H9 (cell line): ENCODE measurements at regions not wholly inside any gene's neighbourhood (a gene's known extent, or its start where the extent isn't known, plus 50 kb on each side); places are given as distances from the start of the nearest gene placed in this dataset.

Source experiments
- DNase-seq: peaks from one replicate; pipeline ENCODE4 v3.0.0-alpha.2; 2017
- H2AFZ ChIP-seq: one replicate; pipeline ENCODE4 v1.6.1; 2013; ENCODE audit warnings: mild to moderate bottlenecking, low read length, control low read depth, moderate library complexity
- H2AK5ac ChIP-seq: 2 replicates; pipeline ENCODE4 v1.6.1; 2013; ENCODE audit warnings: low read length, control low read depth, mixed read lengths; ENCODE audit not compliant: insufficient read length
- H2BK120ac ChIP-seq: one replicate; pipeline ENCODE4 v1.6.1; 2013; ENCODE audit warnings: low read depth, mild to moderate bottlenecking, low read length, control low read depth, inconsistent platforms; ENCODE audit not compliant: poor library complexity, severe bottlenecking
- H2BK12ac ChIP-seq: 2 replicates; pipeline ENCODE4 v1.6.1; 2013; ENCODE audit warnings: low read length, control low read depth, mixed read lengths, low read depth; ENCODE audit not compliant: insufficient read length
- H2BK15ac ChIP-seq: 2 replicates; pipeline ENCODE4 v1.6.1; 2013; ENCODE audit warnings: low read depth, low read length, control low read depth
- H2BK20ac ChIP-seq: one replicate; pipeline ENCODE4 v1.6.1; 2013; ENCODE audit warnings: low read depth, mild to moderate bottlenecking, low read length, control low read depth, inconsistent platforms; ENCODE audit not compliant: poor library complexity, severe bottlenecking
- H2BK5ac ChIP-seq: 2 replicates; pipeline ENCODE4 v1.6.1; 2013; ENCODE audit warnings: low read length, control low read depth, mixed read lengths; ENCODE audit not compliant: insufficient read length
- H3K14ac ChIP-seq: 2 replicates; pipeline ENCODE4 v1.6.1; 2013; ENCODE audit warnings: low read length, control low read depth; ENCODE audit not compliant: insufficient read depth
- H3K18ac ChIP-seq: 2 replicates; pipeline ENCODE4 v1.6.1; 2013; ENCODE audit warnings: low read depth, mild to moderate bottlenecking, mixed read lengths, low read length, control low read depth; ENCODE audit not compliant: insufficient read length
- H3K23ac ChIP-seq: 2 replicates; pipeline ENCODE4 v1.6.1; 2013; ENCODE audit warnings: low read length, control low read depth, mixed read lengths, low read depth; ENCODE audit not compliant: insufficient read length
- H3K23me2 ChIP-seq: 2 replicates; pipeline ENCODE4 v1.6.1; 2013; ENCODE audit warnings: low read depth, mild to moderate bottlenecking, mixed read lengths, low read length, control low read depth; ENCODE audit not compliant: insufficient read length, poor library complexity, severe bottlenecking
- H3K27ac ChIP-seq: 2 replicates; pipeline ENCODE4 v1.5.1; 2013; ENCODE audit warnings: low read length, control low read depth, mixed read lengths, low read depth; ENCODE audit not compliant: insufficient read length
- H3K27me3 ChIP-seq: 2 replicates; pipeline ENCODE4 v1.6.1; 2013; ENCODE audit warnings: low read length, control low read depth, inconsistent platforms; ENCODE audit not compliant: insufficient read depth
- H3K4ac ChIP-seq: 2 replicates; pipeline ENCODE4 v1.6.1; 2013; ENCODE audit warnings: low read depth, mild to moderate bottlenecking, control low read depth, inconsistent platforms, low read length, moderate library complexity
- H3K4me1 ChIP-seq: 2 replicates; pipeline ENCODE4 v1.6.1; 2013; ENCODE audit warnings: low read length, control low read depth, inconsistent platforms; ENCODE audit not compliant: insufficient read depth
- H3K4me2 ChIP-seq: 2 replicates; pipeline ENCODE4 v1.6.1; 2013; ENCODE audit warnings: low read length, control low read depth, mixed read lengths; ENCODE audit not compliant: insufficient read length, insufficient read depth
- H3K56ac ChIP-seq: 2 replicates; pipeline ENCODE4 v1.6.1; 2013; ENCODE audit warnings: low read depth, mild to moderate bottlenecking, mixed read lengths, low read length, control low read depth; ENCODE audit not compliant: insufficient read length
- H3K79me1 ChIP-seq: 2 replicates; pipeline ENCODE4 v1.6.1; 2013; ENCODE audit warnings: low read depth, mild to moderate bottlenecking, moderate library complexity, low read length, control low read depth, inconsistent platforms; ENCODE audit not compliant: insufficient read depth, poor library complexity, severe bottlenecking
- H3K79me2 ChIP-seq: 2 replicates; pipeline ENCODE4 v1.6.1; 2013; ENCODE audit warnings: low read length, control low read depth, inconsistent platforms; ENCODE audit not compliant: insufficient read depth
- H3K9ac ChIP-seq: 2 replicates; pipeline ENCODE4 v1.6.1; 2013; ENCODE audit warnings: low read length, control low read depth, mixed read lengths; ENCODE audit not compliant: insufficient read length; ENCODE audit errors: extremely low read depth
- H3K9me3 ChIP-seq: one replicate; pipeline ENCODE4 v1.6.1; 2013; ENCODE audit warnings: low read depth, low read length, inconsistent platforms; ENCODE audit not compliant: control insufficient read depth
- H3T11ph ChIP-seq: one replicate; pipeline ENCODE4 v1.6.1; 2013; ENCODE audit warnings: mild to moderate bottlenecking, low read length, control low read depth, inconsistent platforms
- H4K20me1 ChIP-seq: one replicate; pipeline ENCODE4 v1.6.1; 2013; ENCODE audit not compliant: control insufficient read depth, insufficient read length, insufficient read depth
- H4K5ac ChIP-seq: 2 replicates; pipeline ENCODE4 v1.6.1; 2013; ENCODE audit warnings: low read depth, mild to moderate bottlenecking, mixed read lengths, low read length, control low read depth; ENCODE audit not compliant: insufficient read length
- H4K8ac ChIP-seq: replicated peaks from 2 replicates; pipeline ENCODE4 v1.6.1; 2013; ENCODE audit warnings: low read length, control low read depth, mixed read lengths, low read depth; ENCODE audit not compliant: insufficient read length
- H4K91ac ChIP-seq: 2 replicates; pipeline ENCODE4 v1.6.1; 2013; ENCODE audit warnings: low read depth, mild to moderate bottlenecking, moderate library complexity, mixed read lengths, low read length, control low read depth; ENCODE audit not compliant: insufficient read length
- H3K27ac Mint-ChIP-seq, 3 experiments: 2 replicates in 2 of 3; 3 replicates in 1 of 3; pipeline ENCODE4 v1.8.0; 2020 to 2021; ENCODE audit warnings: mixed read lengths in 3 of 3, mild to moderate bottlenecking in 1 of 3, moderate library complexity in 1 of 3
- H3K27me3 Mint-ChIP-seq: 2 replicates; pipeline ENCODE4 v1.8.0; 2021; ENCODE audit warnings: low read depth, mild to moderate bottlenecking, moderate library complexity, mixed read lengths
- H3K36me3 Mint-ChIP-seq, 3 experiments: 2 replicates in 2 of 3; 3 replicates in 1 of 3; pipeline ENCODE4 v1.8.0; 2020 to 2021; ENCODE audit warnings: low read depth in 3 of 3, mixed read lengths in 3 of 3; ENCODE audit not compliant: insufficient read depth in 1 of 3
- H3K4me1 Mint-ChIP-seq, 2 experiments: 2 replicates each; pipeline ENCODE4 v1.8.0; 2020; ENCODE audit warnings: mixed read lengths in 2 of 2
- H3K4me3 Mint-ChIP-seq, 2 experiments: 2 replicates in 1 of 2; 3 replicates in 1 of 2; pipeline ENCODE4 v1.8.0; 2020 to 2021; ENCODE audit warnings: mild to moderate bottlenecking in 2 of 2, mixed read lengths in 2 of 2, moderate library complexity in 1 of 2
- H3K9me3 Mint-ChIP-seq, 2 experiments: 2 replicates in 1 of 2; 3 replicates in 1 of 2; pipeline ENCODE4 v1.8.0; 2020; ENCODE audit warnings: mild to moderate bottlenecking in 2 of 2, mixed read lengths in 2 of 2, moderate library complexity in 1 of 2
- CTCF ChIP-seq: fragments of 200-600 bp; sonication (generic); conservative IDR thresholded peaks from 3 replicates; pipeline ENCODE4 v1.8.0; 2021; ENCODE audit warnings: antibody characterized with exemption, mild to moderate bottlenecking
- whole genome bisulfite sequencing: extraction: QIAGEN DNeasy Blood & Tissue Kit; methylation state at CpG from one replicate; pipeline ENCODE4 v1.1.7; 2013; ENCODE audit warnings: missing lambda C conversion rate, low lambda C conversion rate, mixed read lengths; ENCODE audit not compliant: insufficient read length; ENCODE audit errors: extremely low coverage; 5-methylcytosine and 5-hydroxymethylcytosine counted together

DNA sequence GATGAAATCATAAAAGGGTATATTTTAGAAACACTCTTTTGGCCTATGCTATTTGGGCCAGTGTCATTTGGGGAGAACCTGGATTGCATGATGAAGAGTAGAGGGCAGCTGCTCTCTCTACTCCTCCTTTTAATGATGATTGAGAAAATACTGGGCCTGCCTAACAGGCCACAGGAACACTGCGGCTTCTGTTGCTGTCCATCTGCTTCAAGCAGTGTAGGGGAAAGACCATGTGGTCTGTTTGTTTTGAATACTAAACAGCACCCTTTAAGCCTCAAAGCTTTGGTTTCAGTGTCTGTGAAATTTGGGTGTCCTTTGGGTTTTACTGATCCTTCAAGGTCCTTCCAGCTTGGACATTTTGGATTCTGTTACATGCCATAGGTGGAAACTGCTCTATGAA, 78.0 kb downstream of the TTC6 start:
- H3K9ac ChIP-seq = no peak overlapping the region
- H3K56ac ChIP-seq = no peak overlapping the region
- no peak overlapping the region for H2BK5ac ChIP-seq
- no peak overlapping the region for H3K4ac ChIP-seq
- no peak overlapping the region for H2AFZ ChIP-seq
- no peak overlapping the region for H4K5ac ChIP-seq
- Mint-ChIP-seq H3K4me1 (0 out of 4 replicates have a peak, but pooled peaks cover 0 to 3% of the 10 kb centered on the region in 2 experiments), H3K36me3 (no peaks in the 10 kb centered on the region), H3K4me3 (no peak overlapping the region; a peak in 1 of 5 replicates), H3K27ac (no peak overlapping the region; a peak in 1 of 7 replicates), H3K9me3 (no peaks in the 10 kb centered on the region), H3K27me3 (peaks cover 1% of the 10 kb centered on the region)
- no peak overlapping the region for H4K8ac ChIP-seq
- H4K91ac ChIP-seq = no peak overlapping the region
- H3K4me1 ChIP-seq = no peaks in the 10 kb centered on the region
- no peak overlapping the region for H3K27ac ChIP-seq
- H3K27me3 ChIP-seq = no peaks in the 10 kb centered on the region
- H2BK15ac ChIP-seq = no peak overlapping the region
- H3K79me1 ChIP-seq = no peaks in the 10 kb centered on the region
- H4K20me1 ChIP-seq = no peaks in the 10 kb centered on the region
- H3K18ac ChIP-seq = no peak overlapping the region
- H3K14ac ChIP-seq = no peak overlapping the region
- DNase-seq = no peak
- H3K9me3 ChIP-seq = no peaks in the 10 kb centered on the region
- H2AK5ac ChIP-seq = no peak overlapping the region
- TF ChIP-seq CTCF = no peak
- no peak overlapping the region for H2BK12ac ChIP-seq
- no peak overlapping the region for H3K4me2 ChIP-seq
- no peak overlapping the region for H2BK20ac ChIP-seq
- no peak overlapping the region for H2BK120ac ChIP-seq
- no CpG with 5 or more reads among the region's 1 CpG for WGBS
- H3K23ac ChIP-seq = no peak overlapping the region
- H3K79me2 ChIP-seq = no peaks in the 10 kb centered on the region
- H3K23me2 ChIP-seq = no peaks in the 10 kb centered on the region
- no peak overlapping the region for H3T11ph ChIP-seq
